ENCODE measurements at regions not wholly inside any gene's neighbourhood (a gene's known extent, or its start where the extent isn't known, plus 50 kb on each side); places are given as distances from the start of the nearest gene placed in this dataset.

DNA sequence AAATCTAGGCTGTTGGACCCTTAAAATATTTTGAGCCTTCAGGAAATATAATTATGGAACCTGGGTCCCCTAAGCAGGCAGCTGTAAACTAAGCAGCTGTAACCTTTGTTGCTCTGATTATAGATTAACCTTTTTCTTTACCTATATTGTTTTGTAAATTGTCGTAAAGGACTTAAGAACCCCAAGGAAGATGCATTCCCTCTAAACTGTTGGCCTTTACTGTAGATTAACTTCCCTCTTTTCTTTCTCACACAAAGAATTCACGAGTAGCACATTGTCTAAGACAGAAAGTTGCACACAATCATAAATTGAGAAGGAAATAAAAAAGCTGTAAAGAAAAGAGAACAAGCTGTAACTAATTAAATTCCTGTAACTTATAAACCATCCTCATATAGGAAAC lies 877.3 kb downstream of the ROBO2 start:
- TF ChIP-seq TP53 (CRISPR knock-in tag; conservative IDR thresholded peaks at IDR 0.05) (no peak), TMF1 (CRISPR knock-in tag; IDR thresholded peaks at IDR 0.05; ENCODE audit: low read depth) (no peak), ETV6 (CRISPR knock-in tag; conservative IDR thresholded peaks at IDR 0.05) (no peak), CTCF (CRISPR knock-in tag; IDR thresholded peaks at IDR 0.05) (no peak), EP300 (IDR thresholded peaks at IDR 0.05; ENCODE audit: low read depth in 2 of 2, low read length in 2 of 2) (no peak), EP300 (CRISPR knock-in tag; IDR thresholded peaks at IDR 0.05; ENCODE audit: borderline replicate concordance) (no peak), ZNF335 (CRISPR knock-in tag; IDR thresholded peaks at IDR 0.05) (no peak), TAF1 (CRISPR knock-in tag; IDR thresholded peaks at IDR 0.05) (no peak), TEF (CRISPR knock-in tag; IDR thresholded peaks at IDR 0.05) (no peak), SRSF9 (IDR thresholded peaks at IDR 0.05; ENCODE audit: borderline replicate concordance, insufficient read depth, low read depth, low read length, poor library complexity, severe bottlenecking) (no peak), ZNF7 (CRISPR knock-in tag; IDR thresholded peaks at IDR 0.05) (no peak), ZNF720 (CRISPR knock-in tag; IDR thresholded peaks at IDR 0.05) (no peak), SMARCE1 (IDR thresholded peaks at IDR 0.05; ENCODE audit: borderline replicate concordance) (no peak), MAZ (IDR thresholded peaks at IDR 0.05; ENCODE audit: borderline replicate concordance, low read depth, low read length) (no peak), MAZ (CRISPR knock-in tag; IDR thresholded peaks at IDR 0.05; ENCODE audit: low read depth) (no peak)
- TF ChIP-seq, protein P1, sequence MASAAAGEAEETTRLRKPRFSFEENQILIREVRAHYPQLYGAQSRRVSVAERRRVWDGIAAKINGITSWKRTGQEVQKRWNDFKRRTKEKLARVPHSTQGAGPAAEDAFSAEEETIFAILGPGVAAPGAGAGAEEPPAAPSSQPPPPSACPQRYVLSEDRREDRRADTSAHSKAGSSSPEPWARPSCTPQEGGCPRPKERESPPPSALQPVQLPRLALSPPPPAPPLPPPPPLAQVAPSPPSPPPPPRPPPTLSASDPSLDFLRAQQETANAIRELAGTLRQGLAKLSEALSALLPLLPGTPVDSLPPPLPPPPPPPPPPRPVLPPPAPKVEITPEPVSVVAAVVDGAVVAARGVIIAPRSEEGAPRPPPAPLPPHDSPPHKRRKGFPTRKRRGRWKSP (CRISPR knock-in tag; IDR thresholded peaks at IDR 0.05) = no peak
